Neural cell (in vitro differentiated cells): ENCODE measurements at regions not wholly inside any gene's neighbourhood (a gene's known extent, or its start where the extent isn't known, plus 50 kb on each side); places are given as distances from the start of the nearest gene placed in this dataset.
"Not testable (repeated sequence)": the region's sequence is repeated elsewhere in the genome, so short reads cannot be mapped to it uniquely, and the experiment has no call there.

Experiments
- CTCF ChIP-seq: fragments of 450-650 bp; IDR thresholded peaks from 2 replicates; pipeline ENCODE4 v1.5.1; 2014; ENCODE audit warnings: antibody characterized with exemption, mild to moderate bottlenecking, moderate library complexity; ENCODE audit not compliant: poor library complexity, severe bottlenecking
- EP300 ChIP-seq: fragments of 450-650 bp; conservative IDR thresholded peaks from 2 replicates; pipeline ENCODE4 v1.6.1; 2014; ENCODE audit warnings: antibody characterized with exemption, mild to moderate bottlenecking, moderate library complexity; ENCODE audit not compliant: poor library complexity, severe bottlenecking
- EZH2 ChIP-seq: fragments of 200-600, 300-800 bp; shearing (Covaris generic), sonication (generic); IDR thresholded peaks from 2 replicates; pipeline ENCODE4 v1.6.1; 2014; ENCODE audit warnings: antibody characterized with exemption, low read length, borderline replicate concordance, mild to moderate bottlenecking; ENCODE audit not compliant: insufficient read depth, poor library complexity, severe bottlenecking
- POLR2AphosphoS5 ChIP-seq: IDR thresholded peaks from 2 replicates; pipeline ENCODE4 v1.6.1; 2012
- RAD21 ChIP-seq: fragments of 450-650 bp; conservative IDR thresholded peaks from 2 replicates; pipeline ENCODE4 v1.6.1; 2014; ENCODE audit warnings: antibody characterized with exemption, mild to moderate bottlenecking, moderate library complexity
- REST ChIP-seq: IDR thresholded peaks from 2 replicates; pipeline ENCODE4 v1.6.1; 2012; ENCODE audit warnings: borderline replicate concordance
- SMC3 ChIP-seq: fragments of 450-650 bp; conservative IDR thresholded peaks from 2 replicates; pipeline ENCODE4 v1.6.1; 2014; ENCODE audit warnings: antibody characterized with exemption, mild to moderate bottlenecking, moderate library complexity; ENCODE audit not compliant: poor library complexity
- TAF1 ChIP-seq: IDR thresholded peaks from 2 replicates; pipeline ENCODE4 v1.6.1; 2012; ENCODE audit warnings: low read depth

- not testable (repeated sequence) for TF ChIP-seq RAD21, CTCF, POLR2AphosphoS5, EZH2, REST, SMC3, EP300, TAF1
These were observed 354.5 kb downstream of the CEP170 start for GRCh38 chr1:242900558-242900957.
